PC-9 (cell line): ENCODE measurements at regions not wholly inside any gene's neighbourhood (a gene's known extent, or its start where the extent isn't known, plus 50 kb on each side); places are given as distances from the start of the nearest gene placed in this dataset.

Experiments
- BruUV-seq: library from RNA; stranded (reverse); fragments of 400-500 nt; replicated peaks from 2 replicates; lab custom pipeline; 2021; lab: Mats Ljungman, UMichigan
- CTCF ChIA-PET: fragments of 300-600 bp; sonication (Branson Sonifier 250); formaldehyde crosslinking; loops from one replicate; lab custom pipeline; 2022; ENCODE audit warnings: antibody characterized with exemption; lab: Charles Lee
- POLR2A ChIA-PET: fragments of 300-600 bp; sonication (Branson Sonifier 250); formaldehyde crosslinking; loops from one replicate; lab custom pipeline; 2022; ENCODE audit warnings: antibody characterized with exemption; ENCODE audit not compliant: unreplicated experiment; lab: Charles Lee
- DNase-seq, 2 experiments: peaks; one replicate each; pipeline versions ENCODE4 v3.0.0 to v3.0.0-alpha.2; 2015 to 2022; ENCODE audit warnings: mixed read lengths in 1 of 2
- H2AFZ ChIP-seq: fragments of 200-600 bp; sonication (generic); 2 replicates; pipeline ENCODE4 v1.8.1; 2017; ENCODE audit warnings: antibody characterized with exemption
- H3F3A ChIP-seq: fragments of 200-600 bp; sonication (generic); 2 replicates; pipeline ENCODE4 v1.8.1; 2017; ENCODE audit warnings: antibody characterized with exemption, mild to moderate bottlenecking, low read depth; ENCODE audit not compliant: insufficient read depth
- H3K27ac ChIP-seq: fragments of 200-600 bp; sonication (generic); 2 replicates; pipeline ENCODE4 v1.6.1; 2016; ENCODE audit warnings: mixed run types
- H3K27me3 ChIP-seq: fragments of 200-600 bp; sonication (generic); 2 replicates; pipeline ENCODE4 v1.6.1; 2016; ENCODE audit warnings: low read depth, mixed run types; ENCODE audit not compliant: insufficient read depth
- H3K36me3 ChIP-seq: fragments of 200-600 bp; sonication (generic); 2 replicates; pipeline ENCODE4 v1.6.1; 2016; ENCODE audit warnings: low read depth, mixed run types
- H3K4me1 ChIP-seq: fragments of 200-600 bp; sonication (generic); replicated peaks from 2 replicates; pipeline ENCODE4 v1.6.1; 2016; ENCODE audit warnings: mixed run types; ENCODE audit not compliant: insufficient read depth
- H3K4me2 ChIP-seq: fragments of 200-600 bp; sonication (generic); 2 replicates; pipeline ENCODE4 v1.6.1; 2017; ENCODE audit warnings: mixed run types
- H3K4me3 ChIP-seq: fragments of 200-600 bp; sonication (generic); 2 replicates; pipeline ENCODE4 v1.6.1; 2016; ENCODE audit warnings: mixed run types
- H3K79me2 ChIP-seq: fragments of 200-600 bp; sonication (generic); 2 replicates; pipeline ENCODE4 v1.6.1; 2017; ENCODE audit warnings: low read depth, mixed run types
- H3K9me2 ChIP-seq: fragments of 200-600 bp; sonication (generic); 2 replicates; pipeline ENCODE4 v1.8.1; 2017; ENCODE audit warnings: mild to moderate bottlenecking; ENCODE audit not compliant: insufficient read depth
- H3K9me3 ChIP-seq: fragments of 200-600 bp; sonication (generic); 2 replicates; pipeline ENCODE4 v1.8.1; 2016; ENCODE audit warnings: low read depth; ENCODE audit not compliant: insufficient read depth
- H4K20me1 ChIP-seq: fragments of 200-600 bp; sonication (generic); 2 replicates; pipeline ENCODE4 v1.8.1; 2017; ENCODE audit not compliant: insufficient read depth
- EZH2 ChIP-seq: fragments of 200-600 bp; sonication (generic); IDR thresholded peaks from 2 replicates; pipeline ENCODE4 v1.8.0; 2017; ENCODE audit warnings: antibody characterized with exemption, low read depth
- intact Hi-C: fragments of 100-400 bp; cut with micrococcal nuclease; formaldehyde crosslinking; loops from one replicate; pipeline ENCODE4 v1.10.0; 2022; ENCODE audit not compliant: unreplicated experiment
- TF ChIP-seq, protein P1 (sequence below): fragments of 200-600 bp; sonication (generic); conservative IDR thresholded peaks from 2 replicates; pipeline ENCODE4 v1.6.1; 2017; ENCODE audit warnings: mixed run types, antibody characterized with exemption, mild to moderate bottlenecking, moderate library complexity

DNA sequence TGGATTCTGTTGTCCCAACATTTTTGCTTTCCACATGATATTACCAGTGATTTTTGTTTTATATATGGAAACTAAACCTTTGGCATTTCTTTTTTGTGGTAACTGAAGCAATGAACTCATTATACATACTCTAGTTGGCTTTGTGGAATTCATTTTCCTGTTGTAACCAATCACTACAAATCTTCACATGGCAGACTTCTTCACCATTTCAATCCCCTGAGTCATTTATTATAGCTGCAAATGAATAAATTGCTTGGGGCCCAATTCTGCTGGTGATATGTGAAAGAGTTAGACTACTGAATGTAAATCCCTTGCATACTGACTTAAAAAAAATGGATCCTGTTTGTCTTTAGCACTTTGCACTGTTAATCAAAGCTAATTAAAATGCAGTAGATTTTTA lies 1709.6 kb upstream of the WWC1 start:
- POLR2A ChIA-PET: no interaction called here
- H2AFZ ChIP-seq: no peak overlapping the region
- no peaks in the 10 kb centered on the region for H3K9me2 ChIP-seq
- H4K20me1 ChIP-seq: no peaks in the 10 kb centered on the region
- no peaks in the 10 kb centered on the region for H3K27me3 ChIP-seq
- H3K9me3 ChIP-seq: no peaks in the 10 kb centered on the region
- H3K79me2 ChIP-seq: no peaks in the 10 kb centered on the region
- TF ChIP-seq, protein P1, sequence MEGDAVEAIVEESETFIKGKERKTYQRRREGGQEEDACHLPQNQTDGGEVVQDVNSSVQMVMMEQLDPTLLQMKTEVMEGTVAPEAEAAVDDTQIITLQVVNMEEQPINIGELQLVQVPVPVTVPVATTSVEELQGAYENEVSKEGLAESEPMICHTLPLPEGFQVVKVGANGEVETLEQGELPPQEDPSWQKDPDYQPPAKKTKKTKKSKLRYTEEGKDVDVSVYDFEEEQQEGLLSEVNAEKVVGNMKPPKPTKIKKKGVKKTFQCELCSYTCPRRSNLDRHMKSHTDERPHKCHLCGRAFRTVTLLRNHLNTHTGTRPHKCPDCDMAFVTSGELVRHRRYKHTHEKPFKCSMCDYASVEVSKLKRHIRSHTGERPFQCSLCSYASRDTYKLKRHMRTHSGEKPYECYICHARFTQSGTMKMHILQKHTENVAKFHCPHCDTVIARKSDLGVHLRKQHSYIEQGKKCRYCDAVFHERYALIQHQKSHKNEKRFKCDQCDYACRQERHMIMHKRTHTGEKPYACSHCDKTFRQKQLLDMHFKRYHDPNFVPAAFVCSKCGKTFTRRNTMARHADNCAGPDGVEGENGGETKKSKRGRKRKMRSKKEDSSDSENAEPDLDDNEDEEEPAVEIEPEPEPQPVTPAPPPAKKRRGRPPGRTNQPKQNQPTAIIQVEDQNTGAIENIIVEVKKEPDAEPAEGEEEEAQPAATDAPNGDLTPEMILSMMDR: no peak
- no peak for TF ChIP-seq EZH2
- intact Hi-C loops: no loop called here
- no peak overlapping the region for H3K27ac ChIP-seq
- H3K4me1 ChIP-seq: no peaks in the 10 kb centered on the region
- no peaks in the 10 kb centered on the region for H3F3A ChIP-seq
- H3K4me2 ChIP-seq: no peak overlapping the region
- CTCF ChIA-PET: no interaction called here
- DNase-seq: no peak
- no TSS peak for BruUV-seq
- H3K36me3 ChIP-seq: no peaks in the 10 kb centered on the region
- H3K4me3 ChIP-seq: no peak overlapping the region

DNA sequence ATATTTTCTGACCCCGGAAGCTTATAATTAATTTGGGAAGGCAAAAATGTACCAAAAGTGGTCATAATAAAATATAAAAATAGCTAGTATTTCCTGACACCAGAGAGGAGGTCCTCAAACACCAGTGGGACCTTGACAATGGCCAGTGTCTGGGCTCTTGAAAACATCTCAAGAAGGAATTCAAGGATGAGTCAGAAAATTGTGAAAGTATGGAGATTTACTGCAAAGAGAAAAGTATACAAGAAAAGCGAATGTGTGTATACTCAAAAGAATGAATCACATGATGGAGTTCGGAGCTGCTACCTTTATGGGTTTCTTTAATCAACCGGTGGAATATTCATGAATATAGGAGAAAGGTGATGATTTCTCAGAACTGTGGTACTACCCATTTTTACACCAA lies 1709.0 kb upstream of the WWC1 start:
- intact Hi-C loops: no loop called here
- no TSS peak for BruUV-seq
- CTCF ChIA-PET: no interaction called here

DNA sequence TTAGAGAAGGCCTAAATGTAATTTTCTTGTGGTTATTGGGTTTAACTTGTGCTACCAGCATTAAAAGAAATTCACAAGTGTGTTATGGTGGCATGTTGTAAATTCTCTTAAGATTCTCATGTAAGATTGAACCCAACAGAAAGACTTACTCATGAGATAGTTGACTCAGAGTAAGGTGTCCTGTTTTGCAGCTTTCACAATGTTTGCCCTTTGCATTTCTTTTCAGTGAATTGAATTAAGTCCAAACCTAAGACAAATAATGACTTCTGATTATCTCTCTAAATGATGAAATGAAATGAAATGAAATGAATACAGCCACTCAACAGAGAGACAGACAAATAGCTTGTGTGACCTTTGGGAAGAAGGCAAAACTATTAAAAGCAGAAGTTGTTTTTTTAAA lies 1696.9 kb upstream of the WWC1 start:
- no peaks in the 10 kb centered on the region for H3K27me3 ChIP-seq
- no peaks in the 10 kb centered on the region for H4K20me1 ChIP-seq
- CTCF ChIA-PET: no interaction called here
- no peak overlapping the region for H3K27ac ChIP-seq
- H2AFZ ChIP-seq: no peak overlapping the region
- no TSS peak for BruUV-seq
- H3K9me2 ChIP-seq: no peaks in the 10 kb centered on the region; the same call in 1 of the 2 replicates
- no peak overlapping the region for H3K4me3 ChIP-seq
- no peak overlapping the region for H3K4me2 ChIP-seq
- no peak for DNase-seq
- H3K9me3 ChIP-seq: no peaks in the 10 kb centered on the region
- TF ChIP-seq, protein P1: no peak
- TF ChIP-seq EZH2: no peak
- POLR2A ChIA-PET: no interaction called here
- intact Hi-C loops: loop anchor here (5.0 kb wide), 1 partner anchor 122 kb away; no protein-coding TSS in a partner anchor
- no peaks in the 10 kb centered on the region for H3K4me1 ChIP-seq
- H3F3A ChIP-seq: no peaks in the 10 kb centered on the region
- H3K79me2 ChIP-seq: no peaks in the 10 kb centered on the region
- H3K36me3 ChIP-seq: no peaks in the 10 kb centered on the region

More for the DNA sequence above, 1709.0 kb upstream of the WWC1 start:
- Histone ChIP-seq H3K4me2 (no peak overlapping the region), H3K79me2 (no peaks in the 10 kb centered on the region), H4K20me1 (no peaks in the 10 kb centered on the region), H3K27ac (no peak overlapping the region), H3K9me2 (no peaks in the 10 kb centered on the region), H3K36me3 (no peaks in the 10 kb centered on the region), H2AFZ (no peak overlapping the region), H3K27me3 (no peaks in the 10 kb centered on the region), H3K4me1 (no peaks in the 10 kb centered on the region), H3F3A (no peaks in the 10 kb centered on the region), H3K9me3 (no peaks in the 10 kb centered on the region), H3K4me3 (no peak overlapping the region)
- TF ChIP-seq, protein P1: no peak
- no peak for TF ChIP-seq EZH2
- no peak for DNase-seq
- POLR2A ChIA-PET: no interaction called here
